Large intestine (tissue), 3 donors: ENCODE measurements at regions not wholly inside any gene's neighbourhood (a gene's known extent, or its start where the extent isn't known, plus 50 kb on each side); places are given as distances from the start of the nearest gene placed in this dataset.

Experiments
- DNase-seq, 2 donors: peaks; one replicate each; pipeline versions ENCODE4 v3.0.0 to v3.0.0-alpha.2; 2013
- H3K27ac ChIP-seq: one replicate; pipeline ENCODE4 v1.5.1; 2013; ENCODE audit warnings: low read length
- H3K27me3 ChIP-seq: 2 replicates; pipeline ENCODE4 v1.6.1; 2013; ENCODE audit warnings: low read length; ENCODE audit not compliant: control insufficient read depth, insufficient read depth
- H3K36me3 ChIP-seq: 2 replicates; pipeline ENCODE4 v1.6.1; 2013; ENCODE audit warnings: low read length; ENCODE audit not compliant: control insufficient read depth, insufficient read depth
- H3K4me1 ChIP-seq: one replicate; pipeline ENCODE4 v1.6.1; 2013; ENCODE audit warnings: low read length; ENCODE audit not compliant: control insufficient read depth, insufficient read depth
- H3K4me3 ChIP-seq: one replicate; pipeline ENCODE4 v1.5.1; 2013; ENCODE audit warnings: low read length
- H3K9me3 ChIP-seq: one replicate; pipeline ENCODE4 v1.6.1; 2013; ENCODE audit warnings: mild to moderate bottlenecking, low read depth, low read length, moderate library complexity; ENCODE audit not compliant: control insufficient read depth
- WGBS: methylation state at CpG from one replicate; pipeline ENCODE4 v1.1.5; 2013; ENCODE audit warnings: low lambda C conversion rate; ENCODE audit not compliant: insufficient coverage; 5-methylcytosine and 5-hydroxymethylcytosine counted together

DNA sequence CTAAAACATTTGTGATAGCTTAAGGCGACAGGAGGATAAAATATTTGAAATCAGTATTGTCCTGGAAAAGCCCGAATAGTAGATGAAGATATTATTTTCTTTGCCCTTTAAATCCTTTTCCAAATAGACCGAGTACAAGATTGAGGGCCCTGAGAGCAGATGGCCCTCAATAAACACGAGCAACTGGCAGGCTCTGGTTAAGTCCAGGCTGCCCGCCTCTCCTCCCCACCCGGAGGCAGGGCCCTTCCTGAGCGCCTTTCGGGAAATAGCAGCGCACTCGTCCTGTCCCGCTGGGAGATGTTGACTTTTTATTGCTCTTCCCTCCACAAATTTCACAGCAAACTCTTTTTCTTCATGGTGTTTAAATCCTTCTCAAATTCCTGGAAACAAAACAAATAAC lies 50.8 kb upstream of the MAX start:
- H3K36me3 ChIP-seq: no peaks in the 10 kb centered on the region
- no peaks in the 10 kb centered on the region for H3K27me3 ChIP-seq
- no peaks in the 10 kb centered on the region for H3K4me1 ChIP-seq
- H3K9me3 ChIP-seq: no peaks in the 10 kb centered on the region
- H3K27ac ChIP-seq: no peak overlapping the region
- H3K4me3 ChIP-seq: no peak overlapping the region
- 60% methylated on average over 1 of the region's 11 CpGs for WGBS
- no peak for DNase-seq

DNA sequence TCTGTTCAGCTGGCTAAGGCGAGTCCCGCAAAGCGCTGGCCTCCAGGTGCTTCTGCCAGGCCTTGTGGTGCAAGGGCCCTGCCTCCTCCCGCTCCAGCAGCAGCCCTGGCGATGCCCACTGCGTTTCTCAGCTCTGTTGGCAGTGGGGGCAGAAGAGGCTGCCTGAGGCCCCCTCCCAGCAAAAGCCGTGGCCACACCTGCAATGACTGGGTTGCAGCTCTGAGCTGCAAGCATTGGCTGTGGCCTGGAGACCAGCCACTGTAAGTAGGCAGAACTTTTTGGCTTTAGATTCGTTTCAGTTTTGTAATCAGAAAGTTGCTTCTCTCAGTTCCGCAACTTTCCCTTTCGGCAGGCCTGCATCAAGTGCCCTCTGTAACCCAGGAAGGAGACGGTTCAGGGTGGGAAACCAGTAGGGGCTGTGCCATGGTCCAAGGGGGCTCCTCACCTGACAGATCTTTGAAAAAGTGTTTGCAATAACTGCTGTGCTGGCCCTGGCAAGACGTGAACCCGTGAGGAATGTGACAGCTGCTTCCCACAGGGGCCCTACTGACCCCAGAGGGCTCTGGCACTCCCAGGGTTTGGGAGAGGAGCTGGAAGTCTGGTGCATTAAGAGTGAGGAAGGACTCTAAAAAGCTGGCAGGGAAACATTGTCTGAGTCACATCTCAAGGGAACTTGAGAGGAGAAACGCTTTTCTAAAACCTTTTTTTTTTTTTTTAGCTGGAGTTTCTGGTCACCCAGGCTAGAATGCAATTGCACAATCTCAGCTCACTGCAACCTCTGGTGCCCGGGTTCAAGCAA lies 54.5 kb upstream of the MAX start:
- DNase-seq: no peak
- H3K4me3 ChIP-seq: no peak overlapping the region
- no CpG with 5 or more reads among the region's 15 CpGs for WGBS

GRCh38 chr14:65159281-65160062 lies 57.2 kb upstream of the MAX start:
- Histone ChIP-seq H3K36me3 (no peaks in the 10 kb centered on the region), H3K4me3 (no peak overlapping the region), H3K9me3 (no peaks in the 10 kb centered on the region), H3K27me3 (no peaks in the 10 kb centered on the region), H3K4me1 (peaks cover 2% of the 10 kb centered on the region), H3K27ac (no peak overlapping the region)
- WGBS: 89% methylated on average over 2 of the region's 4 CpGs
- no peak for DNase-seq

More for the DNA sequence above, 54.5 kb upstream of the MAX start:
- H3K9me3 ChIP-seq: no peaks in the 10 kb centered on the region
- H3K27ac ChIP-seq: no peak overlapping the region
- H3K27me3 ChIP-seq: no peaks in the 10 kb centered on the region
- H3K4me1 ChIP-seq: no peaks in the 10 kb centered on the region
- H3K36me3 ChIP-seq: no peaks in the 10 kb centered on the region

DNA sequence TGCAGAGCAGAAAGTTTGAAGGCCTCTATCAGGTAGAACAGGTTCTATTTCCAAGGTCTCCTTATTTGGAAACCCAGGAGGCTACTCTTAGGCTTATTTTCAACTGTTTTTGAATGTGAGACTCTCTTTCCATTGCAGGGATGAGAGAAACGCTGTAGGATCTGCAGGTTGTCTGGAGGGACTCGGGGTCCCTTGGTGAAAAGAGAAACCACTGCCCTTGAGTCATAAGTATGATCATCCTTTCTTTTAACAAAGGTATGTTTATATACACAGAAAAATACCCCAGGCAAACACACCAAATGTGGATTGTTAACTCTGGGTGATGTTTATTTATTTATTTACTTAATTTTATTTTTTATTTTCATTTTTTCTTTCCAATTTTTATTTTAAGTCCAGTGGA lies 57.8 kb upstream of the MAX start:
- H3K4me3 ChIP-seq: no peak overlapping the region
- H3K36me3 ChIP-seq: no peaks in the 10 kb centered on the region
- WGBS: no CpG with 5 or more reads among the region's 2 CpGs
- no peak for DNase-seq
- no peaks in the 10 kb centered on the region for H3K27me3 ChIP-seq
- H3K27ac ChIP-seq: no peak overlapping the region
- peaks cover 6% of the 10 kb centered on the region for H3K4me1 ChIP-seq
- H3K9me3 ChIP-seq: no peaks in the 10 kb centered on the region

- H3K27ac ChIP-seq: no peak overlapping the region
- no CpG with 5 or more reads among the region's 1 CpG for WGBS
These were observed 59.7 kb upstream of the MAX start for GRCh38 chr14:65162031-65162430.

DNA sequence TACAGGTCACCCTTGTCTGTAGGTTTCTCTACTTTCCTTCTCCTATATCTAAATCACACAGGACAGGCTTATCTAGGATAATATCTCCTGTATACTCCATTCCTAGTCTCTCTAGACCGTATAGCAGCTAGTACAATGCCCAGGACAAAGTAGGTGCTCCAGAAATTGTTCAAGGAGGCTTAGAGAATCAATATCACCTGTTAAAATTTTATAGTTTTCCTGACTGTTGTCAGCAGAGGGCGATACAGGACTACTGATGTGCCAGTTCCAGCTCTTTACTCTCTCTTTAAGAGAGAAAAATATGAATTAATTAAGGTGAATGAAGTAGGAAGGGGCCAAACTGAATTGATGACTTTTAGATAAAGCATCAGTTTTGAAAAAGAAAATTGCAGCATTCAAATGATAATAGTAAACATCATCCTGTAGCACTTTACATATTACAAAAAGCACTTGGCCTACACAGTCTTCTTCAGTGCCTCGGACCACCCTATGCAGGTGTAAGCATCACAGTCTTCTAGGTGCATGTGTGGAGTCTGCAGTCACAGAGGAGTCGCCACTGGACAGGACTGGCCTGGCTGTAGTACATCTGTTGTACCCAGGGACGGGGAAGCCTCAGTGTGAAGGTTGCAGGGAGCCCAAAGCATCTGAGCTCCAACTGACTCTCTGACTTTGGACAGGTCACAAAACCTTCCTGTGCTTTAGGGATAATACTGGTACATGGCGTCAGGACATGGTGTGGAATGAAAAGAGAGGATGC lies 61.9 kb upstream of the MAX start:
- Histone ChIP-seq H3K9me3 (no peaks in the 10 kb centered on the region), H3K27me3 (no peaks in the 10 kb centered on the region), H3K4me3 (no peak overlapping the region), H3K36me3 (no peaks in the 10 kb centered on the region), H3K4me1 (peaks cover 6% of the 10 kb centered on the region), H3K27ac (peak overlapping the region; percentile 4)
- DNase-seq: peak in 1 of 2 donors; percentile 39
- WGBS: 0% methylated on average over 2 of the region's 6 CpGs

More at GRCh38 chr14:65162031-65162430, 59.7 kb upstream of the MAX start:
- Histone ChIP-seq H3K4me1 (peaks cover 6% of the 10 kb centered on the region), H3K9me3 (no peaks in the 10 kb centered on the region), H3K36me3 (no peaks in the 10 kb centered on the region), H3K4me3 (no peak overlapping the region), H3K27me3 (no peaks in the 10 kb centered on the region)
- no peak for DNase-seq

GRCh38 chr14:65164825-65165135 lies 62.5 kb upstream of the MAX start:
- Histone ChIP-seq H3K4me3 (no peak overlapping the region), H3K9me3 (no peaks in the 10 kb centered on the region), H3K4me1 (peaks cover 6% of the 10 kb centered on the region), H3K36me3 (no peaks in the 10 kb centered on the region), H3K27ac (no peak overlapping the region), H3K27me3 (no peaks in the 10 kb centered on the region)
- WGBS: no CpG with 5 or more reads among the region's 3 CpGs
- DNase-seq: peak; percentile 48 to 54

DNA sequence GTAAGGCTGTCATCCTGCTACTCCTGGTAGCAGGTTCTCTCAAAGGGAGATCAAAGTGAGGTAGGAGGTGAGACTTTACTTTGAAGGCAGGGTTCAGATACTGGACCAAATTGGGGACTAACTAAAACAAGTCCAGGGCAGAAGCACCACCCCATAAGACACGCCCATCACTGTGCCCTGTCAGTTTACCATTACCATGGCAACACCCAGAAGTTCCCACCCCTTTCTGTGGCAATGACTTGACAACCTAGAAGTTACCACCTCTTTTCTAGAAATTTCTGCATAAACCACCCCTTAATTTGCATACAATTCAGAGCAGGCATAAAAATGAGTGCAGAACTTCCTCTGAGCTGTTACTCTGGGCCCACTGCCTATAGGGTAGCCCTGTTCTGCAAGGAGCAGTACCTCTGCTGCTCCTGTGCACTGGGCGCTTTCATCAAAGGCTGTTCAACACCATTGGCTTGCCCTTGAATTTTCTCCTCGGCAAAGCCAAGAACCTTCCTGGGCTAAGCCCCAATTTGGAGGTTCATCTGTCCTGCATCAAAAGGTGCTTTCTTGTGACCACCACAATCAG lies 64.8 kb upstream of the MAX start:
- H3K27me3 ChIP-seq: no peaks in the 10 kb centered on the region
- peaks cover 8% of the 10 kb centered on the region for H3K4me1 ChIP-seq
- WGBS: no CpG with 5 or more reads among the region's 3 CpGs
- H3K36me3 ChIP-seq: no peaks in the 10 kb centered on the region
- no peak overlapping the region for H3K4me3 ChIP-seq
- DNase-seq: no peak
- no peak overlapping the region for H3K27ac ChIP-seq
- no peaks in the 10 kb centered on the region for H3K9me3 ChIP-seq

GRCh38 chr14:65168840-65169239 lies 66.5 kb upstream of the MAX start:
- DNase-seq: no peak
- Histone ChIP-seq H3K27ac (no peak overlapping the region), H3K9me3 (no peaks in the 10 kb centered on the region), H3K36me3 (no peaks in the 10 kb centered on the region), H3K4me1 (peaks cover 8% of the 10 kb centered on the region), H3K27me3 (no peaks in the 10 kb centered on the region), H3K4me3 (no peak overlapping the region)
- no CpG with 5 or more reads among the region's 3 CpGs for WGBS

DNA sequence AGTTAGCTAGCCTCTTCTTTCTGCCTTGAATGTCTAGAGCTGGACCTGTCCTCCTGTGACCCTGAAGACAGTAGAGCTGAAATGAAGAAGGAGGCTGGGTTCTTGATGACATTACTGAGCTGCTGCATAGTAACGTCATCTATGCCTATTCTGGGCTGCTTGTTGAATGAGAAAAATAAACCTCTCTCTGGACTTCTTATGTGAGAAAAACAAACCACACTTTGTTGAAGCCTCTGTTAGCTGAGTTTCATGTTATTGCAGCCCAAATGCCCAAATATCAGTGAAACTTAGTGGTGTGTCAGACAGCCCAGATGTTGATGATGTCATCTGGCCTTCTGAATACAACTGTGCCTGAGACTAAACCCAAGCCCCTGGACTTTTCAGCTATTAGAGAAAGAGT lies 67.0 kb upstream of the MAX start:
- Histone ChIP-seq H3K4me3 (no peak overlapping the region), H3K9me3 (no peaks in the 10 kb centered on the region), H3K4me1 (peaks cover 7% of the 10 kb centered on the region), H3K36me3 (no peaks in the 10 kb centered on the region), H3K27me3 (no peaks in the 10 kb centered on the region), H3K27ac (no peak overlapping the region)
- WGBS: no CpG with 5 or more reads among the region's 1 CpG
- DNase-seq: no peak
